ENCODE measurements at regions not wholly inside any gene's neighbourhood (a gene's known extent, or its start where the extent isn't known, plus 50 kb on each side); places are given as distances from the start of the nearest gene placed in this dataset.
"Not testable (repeated sequence)": the region's sequence is repeated elsewhere in the genome, so short reads cannot be mapped to it uniquely, and the experiment has no call there.

- H3K9me3 ChIP-seq (ENCODE audit: low read depth); H3K4me1 ChIP-seq (ENCODE audit: insufficient read depth); in situ Hi-C loops (cut with MboI); H3K79me2 ChIP-seq (ENCODE audit: insufficient read depth); H3K27ac ChIP-seq; H3K27me3 ChIP-seq (replicated peaks; ENCODE audit: insufficient read depth); H3F3A ChIP-seq (ENCODE audit: insufficient read depth); H3K36me3 ChIP-seq (ENCODE audit: low read depth); H4K20me1 ChIP-seq (ENCODE audit: insufficient read depth); DNase-seq; H3K9ac ChIP-seq; H3K4me3 ChIP-seq; H3K9me2 ChIP-seq (ENCODE audit: insufficient read depth); H2AFZ ChIP-seq; H3K4me2 ChIP-seq (ENCODE audit: unreplicated experiment): not testable (repeated sequence)
- WGBS, 2 experiments (ENCODE audit: low coverage in 1 of 2, low lambda C conversion rate in 2 of 2, missing lambda C conversion rate in 2 of 2) = 0% methylated on average over 1 to 2 of the region's 6 CpGs
Observed at GRCh38 chr16:16448423-16448822, 69.5 kb downstream of the NPIPA7 start.

- H2AFZ ChIP-seq; H3K9me2 ChIP-seq (ENCODE audit: insufficient read depth); H3K36me3 ChIP-seq (ENCODE audit: low read depth); H3K27ac ChIP-seq; H3K4me3 ChIP-seq; H3K9ac ChIP-seq; H3K27me3 ChIP-seq (replicated peaks; ENCODE audit: insufficient read depth); in situ Hi-C loops (cut with MboI); H3K4me1 ChIP-seq (ENCODE audit: insufficient read depth); H3F3A ChIP-seq (ENCODE audit: insufficient read depth); H3K4me2 ChIP-seq (ENCODE audit: unreplicated experiment); H4K20me1 ChIP-seq (ENCODE audit: insufficient read depth); H3K9me3 ChIP-seq (ENCODE audit: low read depth); DNase-seq; H3K79me2 ChIP-seq (ENCODE audit: insufficient read depth): not testable (repeated sequence)
- WGBS, 2 experiments (ENCODE audit: low coverage in 1 of 2, low lambda C conversion rate in 2 of 2, missing lambda C conversion rate in 2 of 2) = 44 to 49% methylated on average over 3 to 4 of the region's 4 CpGs
Observed at GRCh38 chr16:16449712-16450237, 70.8 kb downstream of the NPIPA7 start.

- in situ Hi-C loops (cut with MboI); H3K9me2 ChIP-seq (ENCODE audit: insufficient read depth); H3K4me1 ChIP-seq (ENCODE audit: insufficient read depth); H3K79me2 ChIP-seq (ENCODE audit: insufficient read depth); H3K27ac ChIP-seq; H3K4me3 ChIP-seq; H3K9ac ChIP-seq; H2AFZ ChIP-seq; H3K27me3 ChIP-seq (replicated peaks; ENCODE audit: insufficient read depth); H3K4me2 ChIP-seq (ENCODE audit: unreplicated experiment); H3K36me3 ChIP-seq (ENCODE audit: low read depth); H4K20me1 ChIP-seq (ENCODE audit: insufficient read depth); H3K9me3 ChIP-seq (ENCODE audit: low read depth); H3F3A ChIP-seq (ENCODE audit: insufficient read depth); DNase-seq: not testable (repeated sequence)
- WGBS, 2 experiments (ENCODE audit: low coverage in 1 of 2, low lambda C conversion rate in 2 of 2, missing lambda C conversion rate in 2 of 2) = 0 to 1% methylated on average over 2 to 7 of the region's 10 CpGs
Observed at GRCh38 chr16:16451721-16452410, 72.9 kb downstream of the NPIPA7 start.

GRCh38 chr16:16458579-16458978, 79.6 kb downstream of the NPIPA7 start:
- H3K4me1 ChIP-seq (ENCODE audit: insufficient read depth); H3K9me3 ChIP-seq (ENCODE audit: low read depth); H3K79me2 ChIP-seq (ENCODE audit: insufficient read depth); in situ Hi-C loops (cut with MboI); H3K4me2 ChIP-seq (ENCODE audit: unreplicated experiment); H4K20me1 ChIP-seq (ENCODE audit: insufficient read depth); DNase-seq; H3F3A ChIP-seq (ENCODE audit: insufficient read depth); H3K27ac ChIP-seq; H3K9me2 ChIP-seq (ENCODE audit: insufficient read depth); H3K27me3 ChIP-seq (replicated peaks; ENCODE audit: insufficient read depth); H2AFZ ChIP-seq; H3K4me3 ChIP-seq; H3K36me3 ChIP-seq (ENCODE audit: low read depth); H3K9ac ChIP-seq: not testable (repeated sequence)
- WGBS, 2 experiments (ENCODE audit: low coverage in 1 of 2, low lambda C conversion rate in 2 of 2, missing lambda C conversion rate in 2 of 2) = 10 to 48% methylated on average over 2 of the region's 5 CpGs

GRCh38 chr16:16463792-16464191, 84.9 kb downstream of the NPIPA7 start:
- H3K9me3 ChIP-seq (ENCODE audit: low read depth); H3K4me2 ChIP-seq (ENCODE audit: unreplicated experiment); H3K4me1 ChIP-seq (ENCODE audit: insufficient read depth); H3K27ac ChIP-seq; H3K36me3 ChIP-seq (ENCODE audit: low read depth); in situ Hi-C loops (cut with MboI); H2AFZ ChIP-seq; H3K79me2 ChIP-seq (ENCODE audit: insufficient read depth); H3K9ac ChIP-seq; H4K20me1 ChIP-seq (ENCODE audit: insufficient read depth); DNase-seq; H3K4me3 ChIP-seq; H3K9me2 ChIP-seq (ENCODE audit: insufficient read depth); H3F3A ChIP-seq (ENCODE audit: insufficient read depth); H3K27me3 ChIP-seq (replicated peaks; ENCODE audit: insufficient read depth): not testable (repeated sequence)
- WGBS, 2 experiments (ENCODE audit: low coverage in 1 of 2, low lambda C conversion rate in 2 of 2, missing lambda C conversion rate in 2 of 2) = 93% methylated on average over 5 of the region's 6 CpGs; no CpG with 5 or more reads in 1 of the 2 experiments

GRCh38 chr16:16488919-16489318, 110.0 kb downstream of the NPIPA7 start:
- H4K20me1 ChIP-seq (ENCODE audit: insufficient read depth); H3K27ac ChIP-seq; H3K4me2 ChIP-seq (ENCODE audit: unreplicated experiment); H3F3A ChIP-seq (ENCODE audit: insufficient read depth); H3K36me3 ChIP-seq (ENCODE audit: low read depth); DNase-seq; H3K4me3 ChIP-seq; H3K9me2 ChIP-seq (ENCODE audit: insufficient read depth); in situ Hi-C loops (cut with MboI); H3K27me3 ChIP-seq (replicated peaks; ENCODE audit: insufficient read depth); H3K9ac ChIP-seq; H3K79me2 ChIP-seq (ENCODE audit: insufficient read depth); H3K4me1 ChIP-seq (ENCODE audit: insufficient read depth); H3K9me3 ChIP-seq (ENCODE audit: low read depth); H2AFZ ChIP-seq: not testable (repeated sequence)
- WGBS, 2 experiments (ENCODE audit: low coverage in 1 of 2, low lambda C conversion rate in 2 of 2, missing lambda C conversion rate in 2 of 2) = 50 to 58% methylated on average over 4 of the region's 4 CpGs

GRCh38 chr16:16489466-16489865, 110.5 kb downstream of the NPIPA7 start:
- H3K9me3 ChIP-seq (ENCODE audit: low read depth); H3K27ac ChIP-seq; H3K9ac ChIP-seq; H3K36me3 ChIP-seq (ENCODE audit: low read depth); H3K79me2 ChIP-seq (ENCODE audit: insufficient read depth); H3F3A ChIP-seq (ENCODE audit: insufficient read depth); H3K4me1 ChIP-seq (ENCODE audit: insufficient read depth); H4K20me1 ChIP-seq (ENCODE audit: insufficient read depth); H3K9me2 ChIP-seq (ENCODE audit: insufficient read depth); in situ Hi-C loops (cut with MboI); H2AFZ ChIP-seq; H3K4me3 ChIP-seq; H3K4me2 ChIP-seq (ENCODE audit: unreplicated experiment); H3K27me3 ChIP-seq (replicated peaks; ENCODE audit: insufficient read depth); DNase-seq: not testable (repeated sequence)
- WGBS, 2 experiments (ENCODE audit: low coverage in 1 of 2, low lambda C conversion rate in 2 of 2, missing lambda C conversion rate in 2 of 2) = 32 to 41% methylated on average over 3 of the region's 15 CpGs

GRCh38 chr16:16494114-16494513, 115.2 kb downstream of the NPIPA7 start:
- H3K36me3 ChIP-seq (ENCODE audit: low read depth); H3K9me2 ChIP-seq (ENCODE audit: insufficient read depth); H3K9ac ChIP-seq; DNase-seq; H4K20me1 ChIP-seq (ENCODE audit: insufficient read depth); in situ Hi-C loops (cut with MboI); H3K27me3 ChIP-seq (replicated peaks; ENCODE audit: insufficient read depth); H3K4me2 ChIP-seq (ENCODE audit: unreplicated experiment); H3F3A ChIP-seq (ENCODE audit: insufficient read depth); H3K27ac ChIP-seq; H3K79me2 ChIP-seq (ENCODE audit: insufficient read depth); H3K9me3 ChIP-seq (ENCODE audit: low read depth); H2AFZ ChIP-seq; H3K4me1 ChIP-seq (ENCODE audit: insufficient read depth); H3K4me3 ChIP-seq: not testable (repeated sequence)
- WGBS, 2 experiments (ENCODE audit: low coverage in 1 of 2, low lambda C conversion rate in 2 of 2, missing lambda C conversion rate in 2 of 2) = no CpG with 5 or more reads among the region's 8 CpGs
